Loucy (cell line): ENCODE measurements at regions not wholly inside any gene's neighbourhood (a gene's known extent, or its start where the extent isn't known, plus 50 kb on each side); places are given as distances from the start of the nearest gene placed in this dataset.

ENCODE experiments used
- H2AFZ ChIP-seq: fragments of 200-600 bp; sonication (generic); 2 replicates; pipeline ENCODE4 v1.6.0; 2016; ENCODE audit warnings: antibody characterized with exemption, mild to moderate bottlenecking, low read length, moderate library complexity
- H3F3A ChIP-seq: fragments of 200-600 bp; 2 replicates; pipeline ENCODE4 v1.6.0; 2016; ENCODE audit warnings: antibody characterized with exemption, low read depth, mild to moderate bottlenecking
- H3K27me3 ChIP-seq: fragments of 200-600 bp; sonication (generic); 2 replicates; pipeline ENCODE4 v1.6.1; 2014; ENCODE audit warnings: low read length, mild to moderate bottlenecking; ENCODE audit not compliant: insufficient read depth, poor library complexity, severe bottlenecking
- H3K36me3 ChIP-seq: fragments of 200-600 bp; sonication (generic); 2 replicates; pipeline ENCODE4 v1.6.1; 2016; ENCODE audit warnings: low read length; ENCODE audit not compliant: insufficient read depth
- H3K4me1 ChIP-seq: fragments of 200-600 bp; sonication (generic); 2 replicates; pipeline ENCODE4 v1.5.1; 2014; ENCODE audit warnings: low read length, mild to moderate bottlenecking; ENCODE audit not compliant: insufficient read depth, poor library complexity, severe bottlenecking
- H3K4me2 ChIP-seq: fragments of 200-600 bp; sonication (generic); 2 replicates; pipeline ENCODE4 v1.6.0; 2014; ENCODE audit warnings: antibody characterized with exemption, low read length, low read depth, mild to moderate bottlenecking; ENCODE audit not compliant: poor library complexity, severe bottlenecking
- H3K4me3 ChIP-seq: fragments of 200-600 bp; sonication (generic); 2 replicates; pipeline ENCODE4 v1.5.1; 2014; ENCODE audit warnings: low read length, mild to moderate bottlenecking, mixed read lengths; ENCODE audit not compliant: poor library complexity, severe bottlenecking
- H3K79me2 ChIP-seq: fragments of 200-600 bp; sonication (generic); 2 replicates; pipeline ENCODE4 v1.6.1; 2014; ENCODE audit warnings: low read length; ENCODE audit not compliant: insufficient read depth
- H3K9ac ChIP-seq: fragments of 200-600 bp; sonication (generic); 2 replicates; pipeline ENCODE4 v1.6.0; 2014; ENCODE audit warnings: mild to moderate bottlenecking, low read depth, low read length, moderate library complexity; ENCODE audit not compliant: poor library complexity, severe bottlenecking
- H3K9me2 ChIP-seq: fragments of 200-600 bp; sonication (generic); replicated peaks from 2 replicates; pipeline ENCODE4 v1.6.1; 2016; ENCODE audit warnings: low read depth, low read length, mixed read lengths
- H3K9me3 ChIP-seq: fragments of 200-600 bp; sonication (generic); 2 replicates; pipeline ENCODE4 v1.6.1; 2014; ENCODE audit warnings: mild to moderate bottlenecking, antibody characterized with exemption, low read length, low read depth; ENCODE audit not compliant: insufficient read depth
- H4K20me1 ChIP-seq: fragments of 200-600 bp; sonication (generic); 2 replicates; pipeline ENCODE4 v1.6.0; 2014; ENCODE audit warnings: antibody characterized with exemption, low read length, mild to moderate bottlenecking; ENCODE audit not compliant: insufficient read depth, poor library complexity, severe bottlenecking
- CTCF ChIP-seq: fragments of 200-600 bp; sonication (generic); conservative IDR thresholded peaks from 2 replicates; pipeline ENCODE4 v1.5.1; 2014; ENCODE audit warnings: mild to moderate bottlenecking, antibody characterized with exemption, low read length
- EZH2phosphoT487 ChIP-seq: fragments of 200-600 bp; IDR thresholded peaks from 2 replicates; pipeline ENCODE4 v1.6.1; 2018; ENCODE audit warnings: antibody characterized with exemption, mild to moderate bottlenecking, moderate library complexity, borderline replicate concordance

GRCh38 chr3:3531476-3531875 is 267.8 kb upstream of the LRRN1 start:
- H4K20me1 ChIP-seq, result no peaks in the 10 kb centered on the region
- H3K79me2 ChIP-seq, result no peaks in the 10 kb centered on the region
- H3K36me3 ChIP-seq, result no peaks in the 10 kb centered on the region
- no peak overlapping the region for H3K9ac ChIP-seq
- H3K4me3 ChIP-seq, result no peak overlapping the region
- no peak overlapping the region for H2AFZ ChIP-seq
- H3K27me3 ChIP-seq, result no peaks in the 10 kb centered on the region
- no peaks in the 10 kb centered on the region for H3K4me1 ChIP-seq
- H3K9me3 ChIP-seq, result no peaks in the 10 kb centered on the region
- H3K9me2 ChIP-seq, result no peaks in the 10 kb centered on the region
- no peaks in the 10 kb centered on the region for H3F3A ChIP-seq
- no peak for TF ChIP-seq CTCF
- TF ChIP-seq EZH2phosphoT487, result no peak
- H3K4me2 ChIP-seq, result no peak overlapping the region

GRCh38 chr3:3519266-3519665 is 280.0 kb upstream of the LRRN1 start:
- H3K79me2 ChIP-seq, result no peaks in the 10 kb centered on the region
- H3K4me2 ChIP-seq, result no peak overlapping the region
- H2AFZ ChIP-seq, result no peak overlapping the region
- H3K27me3 ChIP-seq, result no peaks in the 10 kb centered on the region
- H3K9ac ChIP-seq, result no peak overlapping the region
- H3K9me3 ChIP-seq, result no peaks in the 10 kb centered on the region
- no peak overlapping the region for H3K4me3 ChIP-seq
- H3F3A ChIP-seq, result no peaks in the 10 kb centered on the region
- H3K4me1 ChIP-seq, result no peaks in the 10 kb centered on the region
- no peaks in the 10 kb centered on the region for H3K9me2 ChIP-seq
- H4K20me1 ChIP-seq, result no peaks in the 10 kb centered on the region
- TF ChIP-seq EZH2phosphoT487, result no peak
- TF ChIP-seq CTCF, result no peak
- no peaks in the 10 kb centered on the region for H3K36me3 ChIP-seq

- no peaks in the 10 kb centered on the region for H4K20me1 ChIP-seq
- H2AFZ ChIP-seq, result no peak overlapping the region
- H3K27me3 ChIP-seq, result no peaks in the 10 kb centered on the region
- H3K36me3 ChIP-seq, result no peaks in the 10 kb centered on the region
- no peaks in the 10 kb centered on the region for H3F3A ChIP-seq
- H3K9me3 ChIP-seq, result no peaks in the 10 kb centered on the region
- no peaks in the 10 kb centered on the region for H3K9me2 ChIP-seq
- no peak overlapping the region for H3K4me3 ChIP-seq
- H3K79me2 ChIP-seq, result no peaks in the 10 kb centered on the region
- H3K4me1 ChIP-seq, result no peaks in the 10 kb centered on the region
- no peak overlapping the region for H3K9ac ChIP-seq
- TF ChIP-seq EZH2phosphoT487, result no peak
- no peak for TF ChIP-seq CTCF
- no peak overlapping the region for H3K4me2 ChIP-seq
Observed at GRCh38 chr3:3516996-3517395, 282.2 kb upstream of the LRRN1 start.
